NCI-H460 (cell line): ENCODE measurements at regions not wholly inside any gene's neighbourhood (a gene's known extent, or its start where the extent isn't known, plus 50 kb on each side); places are given as distances from the start of the nearest gene placed in this dataset.

Source experiments
- DNase-seq: peaks from one replicate; pipeline ENCODE4 v3.0.0-alpha.2; 2016; ENCODE audit warnings: low read depth; ENCODE audit errors: extremely low read depth

DNA sequence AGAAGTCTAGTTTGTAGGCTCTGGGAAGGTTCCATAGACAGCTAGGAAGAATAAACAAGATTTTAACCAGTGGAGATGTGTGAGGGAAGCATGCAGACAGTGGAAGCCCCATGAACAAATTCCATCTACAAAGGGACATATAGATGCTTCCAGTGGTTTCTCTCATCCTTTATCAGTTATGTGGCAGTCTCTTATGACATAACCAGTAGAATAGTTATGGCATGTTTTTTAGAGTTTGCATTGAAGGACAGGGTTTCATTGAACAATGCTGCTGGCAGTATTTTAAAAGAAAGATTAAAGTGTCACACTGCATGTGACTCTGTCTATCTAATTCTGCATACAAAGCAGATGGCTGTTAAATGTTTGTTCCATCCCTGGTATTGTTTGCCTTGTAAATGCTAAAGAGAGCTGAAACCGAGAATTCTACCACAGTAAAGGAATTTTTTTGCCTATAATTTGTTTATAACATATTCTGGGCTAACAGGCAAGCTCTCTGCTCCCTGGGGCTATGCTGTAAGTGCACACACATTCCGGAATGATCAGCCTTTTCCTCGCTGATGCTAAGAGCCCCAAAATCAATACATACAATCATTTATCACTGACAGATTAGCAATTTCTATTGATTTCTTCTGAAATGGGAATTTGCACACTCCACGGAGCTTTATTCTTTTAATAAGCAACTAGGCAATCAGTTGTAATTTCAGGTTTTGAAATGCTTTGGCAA lies 76.8 kb upstream of the PELI1 start:
- no peak for DNase-seq

DNA sequence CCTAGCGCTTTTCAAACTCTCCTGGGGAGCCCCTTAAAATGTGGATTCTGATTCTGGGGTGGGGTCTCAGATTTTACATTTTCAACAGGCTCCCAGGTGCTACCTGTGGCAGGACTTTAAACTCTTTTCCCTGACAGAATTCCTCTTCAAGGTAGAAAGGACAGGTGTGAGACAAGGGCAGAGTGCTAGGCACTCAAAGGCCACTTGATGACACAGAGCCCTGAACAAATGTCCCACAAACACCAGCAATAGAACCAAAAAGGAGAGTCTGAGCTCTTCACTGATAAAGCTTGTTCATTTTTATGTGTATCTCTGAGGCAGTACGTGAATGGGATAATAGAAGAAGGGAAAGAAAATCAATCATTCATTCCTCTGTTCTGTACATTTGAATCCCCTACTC lies 77.7 kb upstream of the PELI1 start:
- no peak for DNase-seq

DNA sequence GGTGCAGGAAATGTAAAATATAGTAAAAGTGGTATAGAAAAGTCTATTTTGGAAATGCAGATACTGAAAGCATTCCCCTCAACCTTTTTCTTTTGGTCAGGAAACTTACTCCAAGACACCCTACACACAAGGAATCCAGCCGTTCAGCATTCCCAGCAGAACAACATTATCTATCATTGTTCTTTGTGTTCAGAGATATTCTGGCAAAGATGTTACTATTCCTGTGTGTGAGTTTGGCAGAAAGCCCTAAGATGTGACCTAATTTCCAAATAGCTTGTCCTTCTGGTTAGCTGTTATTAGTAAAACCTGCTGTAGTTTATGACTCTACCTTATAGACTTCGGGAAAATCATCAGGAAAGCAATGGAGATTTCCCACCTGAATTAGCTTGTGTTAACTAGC lies 78.1 kb upstream of the PELI1 start:
- DNase-seq: no peak

DNA sequence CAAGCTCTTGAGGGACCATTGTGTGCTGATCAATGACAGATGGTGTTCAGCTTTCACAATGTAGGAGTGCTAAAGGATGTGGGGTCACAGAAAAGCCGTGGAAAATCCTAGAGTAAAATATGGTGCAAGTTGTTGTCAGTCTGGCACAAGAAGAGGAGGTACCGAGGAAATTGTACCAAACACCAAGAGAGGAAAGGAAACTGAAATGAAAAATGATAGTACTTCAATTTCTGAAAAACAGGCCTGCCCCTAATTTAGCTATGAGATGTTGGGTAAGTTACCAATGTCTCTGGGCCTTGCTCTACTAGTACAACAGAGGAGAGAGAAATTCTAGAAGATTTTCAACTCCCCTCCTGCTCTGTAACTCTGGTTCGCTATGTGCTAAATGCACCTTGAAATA lies 78.8 kb upstream of the PELI1 start:
- no peak for DNase-seq

DNA sequence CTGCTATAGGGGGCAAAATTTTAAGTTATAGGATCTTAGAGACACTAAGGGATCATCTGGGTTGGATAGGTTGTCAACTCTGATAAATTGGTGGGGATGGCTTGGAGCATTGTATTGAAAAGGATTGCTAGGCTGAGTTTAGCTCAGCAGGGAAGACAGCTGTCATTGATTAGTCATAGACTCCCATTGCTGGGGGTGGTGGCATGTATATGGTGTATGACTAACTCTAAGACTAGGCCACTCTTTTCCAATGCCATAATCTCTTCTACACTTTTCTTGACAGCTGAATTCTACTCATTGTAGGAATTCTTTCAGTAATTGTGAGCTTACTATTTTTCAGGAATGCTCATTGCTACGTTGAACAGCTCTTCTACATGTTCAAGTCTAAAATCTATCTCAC lies 81.3 kb upstream of the PELI1 start:
- no peak for DNase-seq

DNA sequence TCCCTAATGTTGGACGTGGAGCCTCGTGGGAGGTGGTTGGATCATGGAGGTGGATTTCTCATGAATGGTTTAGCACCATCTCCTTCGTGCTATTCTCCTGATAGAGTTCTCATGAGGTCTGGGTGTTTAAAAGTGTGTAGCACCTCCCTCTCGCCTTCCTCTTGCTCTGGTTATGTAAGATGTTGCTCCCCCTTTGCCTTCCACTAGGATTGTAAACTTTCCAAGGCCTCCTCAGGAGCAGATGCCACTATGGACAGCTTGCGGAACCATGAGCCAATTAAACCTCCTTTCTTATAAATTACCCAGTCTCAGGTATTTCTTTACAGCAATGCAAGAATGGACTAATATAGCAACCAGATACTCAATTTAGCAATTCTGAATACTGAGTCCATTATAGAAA lies 82.4 kb upstream of the PELI1 start:
- DNase-seq: no peak

DNA sequence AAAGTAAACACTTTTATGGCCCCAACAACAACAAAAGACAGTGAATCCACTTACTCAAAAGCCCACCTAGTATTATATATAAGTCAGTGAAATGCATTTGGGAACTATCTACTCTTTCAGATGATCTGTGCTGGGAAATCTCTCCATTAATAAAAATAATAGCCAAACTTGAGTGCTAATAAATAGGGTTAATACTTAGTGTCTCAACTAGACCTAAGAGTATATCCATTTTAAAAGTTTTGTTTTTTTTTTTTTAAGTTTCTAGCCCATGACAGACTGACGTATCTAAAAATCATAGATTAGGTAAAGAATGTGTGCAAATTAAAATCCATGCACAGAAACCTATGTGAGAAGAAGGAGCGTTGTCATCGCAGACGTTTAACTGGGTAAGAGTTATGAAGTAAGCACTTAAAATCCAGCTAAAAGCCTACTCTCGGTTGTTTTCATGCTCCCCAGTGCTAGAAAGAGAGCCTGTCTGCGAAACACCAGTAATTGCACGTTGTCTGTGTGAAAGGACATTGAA lies 83.4 kb upstream of the PELI1 start:
- DNase-seq: no peak

DNA sequence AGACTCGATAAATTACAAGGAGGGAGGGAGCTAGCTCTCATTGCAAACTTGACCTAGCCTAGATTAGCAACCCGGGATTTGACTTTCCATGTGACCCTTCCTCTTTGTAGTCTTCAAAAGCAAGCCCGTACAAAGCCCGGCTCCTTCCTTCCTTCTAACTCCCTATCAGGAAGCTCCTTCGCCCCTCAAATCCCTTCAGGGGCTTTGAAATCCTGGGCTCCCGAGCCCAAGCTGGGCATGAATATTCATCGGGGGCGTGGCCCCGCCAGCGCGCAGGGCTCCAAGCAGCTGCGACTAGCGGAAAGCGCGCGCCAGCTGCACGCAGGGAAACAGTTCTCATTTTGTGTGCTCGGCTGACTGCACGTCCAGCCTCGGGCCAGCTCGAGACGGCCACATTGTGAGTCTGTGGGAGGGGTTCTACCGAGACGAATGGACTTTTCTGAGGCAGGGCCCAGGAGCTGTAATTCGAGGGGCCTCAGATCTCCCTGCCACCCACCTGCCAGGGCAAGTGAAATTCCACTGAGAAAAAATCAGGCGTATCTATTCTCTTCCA lies 84.0 kb upstream of the PELI1 start:
- DNase-seq: peak; percentile 32

DNA sequence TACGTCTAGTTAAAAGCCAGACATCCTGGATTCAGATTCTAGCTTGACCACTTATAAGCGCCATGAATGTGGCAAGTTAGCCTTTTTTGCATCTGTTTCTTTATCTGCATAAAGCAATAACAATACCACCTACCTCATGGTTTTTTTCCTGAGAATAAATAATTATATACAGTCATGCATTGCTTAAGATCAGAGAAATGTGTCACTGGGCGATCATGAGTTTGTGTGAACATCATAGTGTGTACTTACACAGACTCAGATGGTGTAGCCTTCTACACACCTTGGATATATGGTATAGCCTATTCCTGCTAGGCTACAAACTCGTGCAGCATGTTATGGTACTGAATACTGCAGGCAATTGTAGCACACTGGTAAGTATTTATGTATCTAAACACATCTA lies 84.7 kb upstream of the PELI1 start:
- no peak for DNase-seq

DNA sequence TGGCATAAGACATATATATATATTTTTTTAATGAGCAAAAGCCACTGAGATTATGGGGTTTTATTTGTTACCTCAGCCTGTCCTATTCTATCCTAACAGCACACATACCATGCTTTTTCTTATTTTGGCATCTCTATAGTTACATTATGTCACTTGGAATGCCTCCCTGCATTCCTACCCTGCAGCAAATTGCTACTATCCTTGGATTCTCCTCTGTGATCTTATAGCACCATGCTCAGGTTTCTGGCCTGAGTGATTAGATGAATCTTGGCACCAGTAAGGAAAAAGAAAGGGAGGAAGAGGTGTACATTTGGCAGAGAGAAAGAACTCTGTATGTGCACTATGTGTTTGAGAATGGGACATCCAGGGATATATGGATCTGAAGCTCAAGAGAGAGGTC lies 86.3 kb upstream of the PELI1 start:
- DNase-seq: no peak

DNA sequence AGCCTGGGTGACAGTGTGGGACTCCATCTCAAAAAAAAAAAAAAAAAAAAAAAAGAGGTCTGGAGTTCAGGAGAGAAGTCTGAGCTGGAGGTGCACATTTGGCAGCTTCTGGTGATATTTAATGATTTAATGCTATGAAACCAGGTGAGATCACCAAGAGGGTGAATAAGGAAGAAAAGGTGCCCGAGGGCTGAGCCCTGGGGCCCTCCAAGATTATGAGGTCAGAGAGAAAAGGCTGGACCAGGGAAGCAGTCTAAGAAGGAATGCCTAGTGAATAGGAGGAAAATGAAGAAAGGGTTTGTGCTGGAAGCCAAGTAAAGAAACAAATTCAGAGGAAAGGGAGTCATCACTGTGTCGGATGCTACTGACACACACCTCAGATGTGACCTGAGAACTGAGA lies 88.0 kb upstream of the PELI1 start:
- DNase-seq: no peak

DNA sequence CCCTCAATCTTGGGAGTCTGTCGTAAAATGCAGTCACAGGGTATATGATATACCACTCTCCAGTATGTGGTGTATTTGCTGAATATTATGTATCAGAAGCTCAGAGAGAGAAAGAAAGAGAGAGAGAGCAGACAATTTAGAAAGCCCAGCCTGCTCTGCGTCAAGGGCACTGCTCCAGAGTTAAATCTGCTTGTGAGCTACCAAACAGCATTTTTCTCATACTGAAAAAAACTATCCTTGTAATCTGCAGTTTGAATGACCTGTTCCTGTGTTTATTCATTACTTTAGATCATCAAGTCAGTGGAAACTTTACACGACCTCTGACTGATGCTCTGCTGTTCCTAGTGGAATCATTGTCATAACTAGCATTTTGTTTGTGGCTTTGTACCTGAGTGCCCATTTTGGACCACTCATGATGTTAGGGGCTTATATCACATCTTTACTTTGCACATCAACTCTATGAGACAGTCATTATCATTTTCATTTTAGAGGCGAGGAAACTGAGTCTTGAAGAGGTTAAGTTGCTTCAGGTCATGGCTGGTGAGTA lies 89.2 kb upstream of the PELI1 start:
- no peak for DNase-seq

DNA sequence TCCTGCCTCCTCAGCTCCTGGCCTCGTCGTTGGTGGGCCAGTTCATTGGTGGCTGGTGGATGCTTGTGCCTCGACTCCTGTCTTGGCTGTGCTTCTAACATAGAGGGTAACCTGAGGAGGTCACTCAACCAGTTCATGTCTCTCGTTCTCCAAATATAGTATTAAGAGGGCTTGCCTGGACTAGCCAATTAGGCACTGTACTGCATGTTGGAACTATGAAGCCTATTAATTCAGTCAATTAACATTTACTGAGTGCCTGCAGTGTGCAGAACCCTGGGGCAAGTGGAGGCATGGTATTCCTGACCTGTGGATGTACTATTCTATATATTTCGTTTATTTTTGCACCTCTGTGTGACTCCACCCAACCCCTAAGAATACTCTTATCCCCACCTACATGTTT lies 89.9 kb upstream of the PELI1 start:
- no peak for DNase-seq

DNA sequence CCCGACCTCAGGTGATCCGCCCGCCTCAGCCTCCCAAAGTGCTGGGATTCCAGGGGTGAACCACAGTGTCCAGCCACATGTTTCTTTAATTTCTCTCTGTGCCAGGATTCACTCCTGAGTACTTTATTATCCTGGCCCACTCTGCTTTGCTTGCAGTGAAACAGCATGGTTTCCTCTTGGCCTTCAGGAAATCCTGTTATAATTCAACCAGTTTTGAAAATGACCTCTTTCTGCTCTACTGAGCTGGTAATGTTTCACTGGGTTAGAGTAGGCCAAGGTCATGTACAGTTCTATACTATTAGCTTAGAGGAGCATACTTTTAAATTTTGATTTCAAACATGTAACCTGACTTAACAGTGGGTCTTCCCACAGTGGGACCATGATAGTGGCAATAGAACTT lies 90.6 kb upstream of the PELI1 start:
- DNase-seq: no peak

DNA sequence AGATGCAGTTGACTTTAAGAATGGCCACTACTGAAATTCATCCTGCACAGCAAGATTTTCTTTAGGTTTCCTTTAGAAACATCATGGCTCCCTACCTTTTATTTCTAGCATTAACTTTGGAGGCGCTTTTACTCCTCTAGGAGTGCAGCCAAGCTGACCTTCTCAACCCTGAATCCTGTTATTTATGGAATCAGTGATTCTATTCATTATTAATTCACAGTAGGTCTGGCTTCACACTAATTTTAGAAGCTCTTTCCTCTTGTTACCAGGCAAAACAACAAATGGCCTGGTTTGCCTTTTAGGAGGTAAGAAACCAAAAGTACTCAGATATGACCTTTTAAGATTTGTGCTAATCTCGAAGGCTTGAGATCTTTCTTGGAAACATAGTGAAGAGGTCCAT lies 93.0 kb upstream of the PELI1 start:
- DNase-seq: no peak

DNA sequence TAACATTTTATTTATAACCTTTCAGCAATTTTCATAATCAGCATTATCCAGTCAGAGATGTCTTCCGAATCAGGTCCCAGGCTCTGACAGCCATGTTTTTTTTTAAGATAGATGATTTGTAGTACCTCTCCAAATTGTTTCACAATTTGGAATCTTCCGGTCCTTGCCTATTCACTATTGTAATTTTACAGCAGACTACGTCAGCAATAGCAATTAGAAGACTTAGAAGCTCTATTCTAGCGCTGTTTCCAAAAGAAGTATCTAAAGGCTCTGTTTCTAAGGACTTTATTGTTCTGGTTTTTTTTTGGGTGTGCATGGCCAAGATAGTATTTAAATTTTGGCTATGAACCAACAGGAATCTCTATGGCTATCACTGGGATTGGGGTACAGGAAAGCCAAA lies 94.6 kb upstream of the PELI1 start:
- DNase-seq: no peak

DNA sequence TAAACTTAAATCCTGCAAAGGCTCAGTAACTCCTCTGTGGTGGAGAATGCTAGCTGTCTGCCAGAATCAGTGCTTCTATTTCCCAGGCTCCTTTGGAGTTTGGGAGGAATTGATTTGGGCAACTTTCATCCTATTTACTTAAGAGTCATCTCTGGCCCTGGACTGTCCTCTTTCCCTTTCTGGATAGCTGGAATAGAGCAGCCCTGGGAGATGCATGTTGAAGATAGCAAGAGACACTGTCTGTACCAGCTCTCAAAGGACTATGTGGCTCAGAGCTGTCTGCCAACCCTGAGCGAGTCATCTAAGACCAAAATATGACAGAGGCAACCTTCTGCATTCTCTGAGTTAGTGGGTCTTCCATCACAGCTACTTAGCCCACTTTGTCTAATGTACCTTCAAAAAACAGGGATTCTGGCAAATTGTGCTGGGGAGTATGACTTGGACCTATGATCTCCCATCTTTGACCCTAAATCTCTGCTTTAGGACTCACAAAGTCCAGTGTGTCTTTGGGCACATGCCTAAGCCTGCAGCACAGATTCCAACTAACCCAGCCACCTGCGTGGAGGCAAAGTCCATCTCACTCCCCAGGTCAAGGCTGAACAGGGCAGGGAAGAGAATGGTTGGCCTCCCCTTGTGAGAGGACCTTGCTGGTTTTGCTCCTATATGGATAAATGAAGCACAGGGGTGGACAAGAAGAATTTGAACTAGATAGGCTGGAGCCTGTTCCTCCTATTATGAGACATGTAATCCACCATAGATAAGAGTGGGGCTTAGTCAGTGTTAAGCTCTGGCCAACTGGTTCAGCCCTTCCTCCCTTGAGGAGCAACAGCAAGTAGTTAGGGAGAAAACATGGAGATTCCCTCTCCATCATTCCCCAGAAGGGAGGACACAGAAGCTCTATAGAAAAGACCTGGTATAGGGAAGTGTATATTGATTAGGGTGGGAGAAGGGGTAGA lies 99.1 kb upstream of the PELI1 start:
- DNase-seq: no peak

DNA sequence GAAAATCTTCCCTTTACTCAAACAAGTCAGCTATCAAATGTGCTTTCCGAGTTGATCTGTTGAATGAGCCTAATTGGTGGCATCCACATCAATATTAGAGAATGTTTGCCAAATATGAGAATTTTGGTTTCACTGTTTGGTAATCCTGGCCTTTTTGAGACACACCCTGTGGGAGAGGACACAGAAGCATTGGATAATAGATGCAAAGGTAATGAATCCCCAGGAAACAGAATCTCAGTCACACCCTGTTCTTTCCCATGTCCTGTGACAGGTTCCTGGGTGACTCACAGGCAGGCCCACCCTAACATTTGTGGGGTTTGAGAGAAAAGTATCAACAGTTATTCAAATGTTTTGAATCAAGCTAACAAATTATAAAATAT lies 99.8 kb upstream of the PELI1 start:
- DNase-seq: no peak

DNA sequence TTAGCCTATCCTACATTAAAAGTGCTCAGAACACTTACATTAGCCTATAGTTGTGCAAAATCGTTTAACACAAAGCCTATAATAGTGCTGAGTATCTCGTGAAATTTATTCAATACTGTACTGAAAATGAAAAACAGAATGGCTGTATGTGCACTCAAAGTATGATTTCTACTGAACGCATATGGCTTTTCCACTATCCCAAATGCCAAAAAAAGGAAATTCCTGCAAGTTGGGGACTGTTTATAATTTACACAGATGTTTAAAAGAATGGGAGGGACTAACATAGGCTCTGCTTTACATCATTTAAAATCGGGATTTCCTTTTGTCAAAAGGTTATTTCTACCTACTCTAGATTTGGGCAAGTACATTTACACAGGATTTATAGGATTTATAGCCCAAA lies 101.4 kb upstream of the PELI1 start:
- no peak for DNase-seq

DNA sequence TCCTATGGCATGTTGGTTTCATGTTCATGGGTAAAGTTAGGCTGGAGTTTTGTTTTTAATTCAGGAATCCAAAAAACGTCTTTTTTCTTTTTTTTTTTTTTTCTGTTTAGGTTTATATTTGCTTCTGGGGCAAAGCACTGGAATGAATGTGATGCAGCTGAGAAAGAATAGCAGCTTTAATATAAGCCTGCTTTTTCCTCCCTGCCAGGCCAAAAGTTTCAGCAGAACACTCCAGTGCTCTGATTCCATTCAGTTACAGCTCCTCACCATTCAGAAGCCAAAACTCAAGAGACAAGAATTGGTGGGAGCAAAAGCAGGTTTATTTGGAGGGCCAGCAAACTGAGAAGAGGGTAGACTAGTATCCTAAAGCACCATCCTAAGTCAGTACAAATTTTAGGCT lies 102.7 kb upstream of the PELI1 start:
- DNase-seq: no peak

DNA sequence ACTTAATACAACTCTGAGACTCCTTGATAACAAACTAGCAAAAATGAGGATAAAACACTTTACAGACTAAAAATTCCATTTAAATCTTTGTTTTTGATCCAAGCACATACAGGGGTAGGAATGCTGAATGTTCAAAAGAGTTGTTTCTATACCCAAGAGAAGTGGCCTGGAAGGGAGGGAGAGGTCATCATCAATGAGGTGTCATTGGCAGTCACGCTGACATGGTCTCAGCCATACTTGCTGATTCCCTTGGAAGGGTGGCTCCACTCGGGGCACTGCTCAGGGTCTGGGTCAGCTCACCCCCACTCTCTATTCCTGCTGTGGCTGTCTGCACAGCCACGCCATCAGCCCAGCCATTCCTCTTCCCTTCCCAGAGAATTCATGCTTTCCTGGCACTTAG lies 105.2 kb upstream of the PELI1 start:
- no peak for DNase-seq
